Mesothelial cell of epicardium (in vitro differentiated cells): ENCODE measurements at regions not wholly inside any gene's neighbourhood (a gene's known extent, or its start where the extent isn't known, plus 50 kb on each side); places are given as distances from the start of the nearest gene placed in this dataset.

Experiments
- DNase-seq, 2 experiments: peaks; one replicate each; pipeline ENCODE4 v3.0.0; 2021; ENCODE audit warnings: low spot score in 2 of 2; ENCODE audit not compliant: unreplicated experiment in 2 of 2
- H3K27ac Mint-ChIP-seq: 2 replicates; pipeline ENCODE4 v1.8.0; 2021; ENCODE audit warnings: mixed read lengths
- H3K27me3 Mint-ChIP-seq: 2 replicates; pipeline ENCODE4 v1.8.0; 2021; ENCODE audit warnings: low read depth, mixed read lengths
- H3K36me3 Mint-ChIP-seq: 2 replicates; pipeline ENCODE4 v1.8.0; 2021; ENCODE audit warnings: mixed read lengths
- H3K4me1 Mint-ChIP-seq: 2 replicates; pipeline ENCODE4 v1.8.0; 2021; ENCODE audit warnings: mixed read lengths
- H3K4me3 Mint-ChIP-seq: 2 replicates; pipeline ENCODE4 v1.8.0; 2021; ENCODE audit warnings: mild to moderate bottlenecking, moderate library complexity, mixed read lengths
- H3K9me3 Mint-ChIP-seq: 2 replicates; pipeline ENCODE4 v1.8.0; 2021; ENCODE audit warnings: mixed read lengths
- CTCF ChIP-seq: fragments of 200-600 bp; sonication (generic); IDR thresholded peaks from one replicate; pipeline ENCODE4 v1.5.0; 2021; ENCODE audit warnings: antibody characterized with exemption; ENCODE audit not compliant: unreplicated experiment

GRCh38 chr11:45045683-45046471 lies 95.2 kb upstream of the TP53I11 start:
- Mint-ChIP-seq H3K27ac (no peak overlapping the region), H3K4me1 (peaks cover 8% of the 10 kb centered on the region), H3K27me3 (peaks cover 33% of the 10 kb centered on the region), H3K4me3 (no peak overlapping the region), H3K9me3 (no peaks in the 10 kb centered on the region), H3K36me3 (no peaks in the 10 kb centered on the region)
- no peak for DNase-seq
- no peak for TF ChIP-seq CTCF

- no peak overlapping the region for H3K27ac Mint-ChIP-seq
These were observed 97.7 kb upstream of the TP53I11 start for GRCh38 chr11:45048313-45048841.

GRCh38 chr11:45048870-45049691 lies 97.4 kb upstream of the PRDM11 start:
- peaks cover 19% of the 10 kb centered on the region for H3K27me3 Mint-ChIP-seq
- DNase-seq = no peak
- no peaks in the 10 kb centered on the region for H3K9me3 Mint-ChIP-seq
- peaks cover 8% of the 10 kb centered on the region for H3K4me1 Mint-ChIP-seq
- no peak for TF ChIP-seq CTCF
- no peak overlapping the region for H3K4me3 Mint-ChIP-seq
- H3K27ac Mint-ChIP-seq = peak overlapping the region; percentile 55
- H3K36me3 Mint-ChIP-seq = no peaks in the 10 kb centered on the region

More at GRCh38 chr11:45048313-45048841, 97.7 kb upstream of the TP53I11 start:
- peaks cover 8% of the 10 kb centered on the region for H3K4me1 Mint-ChIP-seq
- H3K4me3 Mint-ChIP-seq = no peak overlapping the region
- peaks cover 18% of the 10 kb centered on the region for H3K27me3 Mint-ChIP-seq
- H3K9me3 Mint-ChIP-seq = no peaks in the 10 kb centered on the region
- H3K36me3 Mint-ChIP-seq = no peaks in the 10 kb centered on the region
- no peak for TF ChIP-seq CTCF
- DNase-seq = no peak

- Mint-ChIP-seq H3K27me3 (peaks cover 15% of the 10 kb centered on the region), H3K36me3 (no peaks in the 10 kb centered on the region), H3K4me3 (no peak overlapping the region), H3K27ac (no peak overlapping the region), H3K4me1 (peaks cover 8% of the 10 kb centered on the region), H3K9me3 (no peaks in the 10 kb centered on the region)
- no peak for DNase-seq
- TF ChIP-seq CTCF = no peak
These were observed 96.3 kb upstream of the PRDM11 start for GRCh38 chr11:45050111-45050510.

- Mint-ChIP-seq H3K27ac (no peak overlapping the region), H3K4me3 (no peak overlapping the region), H3K4me1 (peaks cover 8% of the 10 kb centered on the region), H3K36me3 (no peaks in the 10 kb centered on the region), H3K27me3 (peaks cover 17% of the 10 kb centered on the region), H3K9me3 (no peaks in the 10 kb centered on the region)
- no peak for DNase-seq
- TF ChIP-seq CTCF = no peak
These were observed 94.8 kb upstream of the PRDM11 start for GRCh38 chr11:45051621-45052020.
